HG03103 (cell line): ENCODE measurements at regions not wholly inside any gene's neighbourhood (a gene's known extent, or its start where the extent isn't known, plus 50 kb on each side); places are given as distances from the start of the nearest gene placed in this dataset.
"Not testable (repeated sequence)": the region's sequence is repeated elsewhere in the genome, so short reads cannot be mapped to it uniquely, and the experiment has no call there.

Experiments
- ATAC-seq: cut with Tn5 transposase; IDR thresholded peaks from one replicate; pipeline ENCODE4 v1.9.1; 2021; ENCODE audit warnings: low read depth; ENCODE audit not compliant: unreplicated experiment

DNA sequence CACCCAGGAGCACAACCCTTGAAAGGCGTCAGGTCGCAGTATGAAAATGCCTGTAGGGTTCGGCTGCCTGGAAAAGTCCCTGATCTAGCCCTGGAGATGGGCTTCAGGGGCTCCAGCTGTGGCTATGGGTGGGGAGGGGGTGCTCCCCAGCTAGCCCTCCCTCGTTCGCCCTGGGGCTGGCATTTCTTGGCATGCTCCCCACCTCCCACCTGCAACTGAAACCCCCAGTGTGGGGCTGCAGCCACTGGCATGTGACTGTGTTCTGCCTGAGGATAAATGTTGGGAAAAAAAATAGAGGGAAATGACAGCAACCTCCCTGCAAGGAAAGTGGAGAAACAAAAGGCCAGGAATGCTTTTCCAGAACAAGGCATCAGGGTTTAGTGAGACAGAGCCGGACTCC, 109.2 kb downstream of the COPS8 start:
- no peak for ATAC-seq

DNA sequence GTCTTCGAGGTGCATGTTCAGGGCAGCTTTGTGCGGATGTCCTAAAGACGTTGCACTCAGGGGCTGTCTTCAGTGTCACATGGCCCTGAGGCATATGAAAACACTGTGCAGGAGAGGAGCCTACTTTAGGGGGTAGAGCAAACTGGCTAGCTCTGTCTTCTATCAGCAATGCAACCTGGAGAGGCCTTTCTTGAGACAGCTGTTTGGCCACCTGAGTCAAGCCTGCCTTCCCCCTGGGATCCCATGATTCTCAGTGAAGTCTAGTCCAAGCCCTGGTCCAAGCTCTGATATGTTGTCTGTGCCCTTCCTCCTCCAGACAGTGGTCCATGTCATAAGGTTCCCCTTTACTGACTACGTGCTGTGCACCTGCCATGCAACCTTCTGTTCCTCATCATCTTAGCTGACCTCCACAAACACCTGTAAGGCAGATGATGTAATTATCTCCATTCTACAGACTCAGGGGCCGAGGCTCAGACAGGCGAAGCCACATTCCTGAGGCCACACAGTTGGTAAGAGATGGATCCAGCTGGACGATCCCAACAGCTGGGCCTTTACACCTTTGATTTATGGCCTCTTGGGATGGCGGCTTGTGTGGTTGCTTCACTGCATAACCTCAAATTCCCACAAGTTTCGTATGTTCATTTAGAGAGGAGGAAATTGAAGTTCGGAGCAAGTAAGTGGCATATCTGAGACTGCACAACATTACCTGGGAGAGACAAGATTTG, 109.9 kb downstream of the COPS8 start:
- ATAC-seq, result no peak

DNA sequence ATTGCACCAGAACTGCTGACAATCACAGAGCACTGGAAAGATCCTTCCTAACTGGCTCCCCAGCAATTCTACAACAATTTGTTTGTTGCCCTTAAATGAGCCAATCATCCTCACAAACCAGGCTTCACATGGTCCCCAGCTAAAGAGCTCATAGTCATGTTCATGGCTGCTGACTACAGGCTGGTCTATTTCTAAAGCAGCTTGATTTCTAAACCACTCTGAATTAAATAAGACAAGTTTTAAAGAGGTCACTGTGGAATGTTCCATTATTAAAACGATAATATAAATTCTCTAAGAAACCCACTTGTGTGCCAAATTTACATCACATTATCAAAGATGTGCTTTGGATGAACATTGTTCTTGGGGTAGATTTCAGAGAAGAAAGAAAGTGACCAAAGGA, 110.7 kb downstream of the COPS8 start:
- no peak for ATAC-seq

DNA sequence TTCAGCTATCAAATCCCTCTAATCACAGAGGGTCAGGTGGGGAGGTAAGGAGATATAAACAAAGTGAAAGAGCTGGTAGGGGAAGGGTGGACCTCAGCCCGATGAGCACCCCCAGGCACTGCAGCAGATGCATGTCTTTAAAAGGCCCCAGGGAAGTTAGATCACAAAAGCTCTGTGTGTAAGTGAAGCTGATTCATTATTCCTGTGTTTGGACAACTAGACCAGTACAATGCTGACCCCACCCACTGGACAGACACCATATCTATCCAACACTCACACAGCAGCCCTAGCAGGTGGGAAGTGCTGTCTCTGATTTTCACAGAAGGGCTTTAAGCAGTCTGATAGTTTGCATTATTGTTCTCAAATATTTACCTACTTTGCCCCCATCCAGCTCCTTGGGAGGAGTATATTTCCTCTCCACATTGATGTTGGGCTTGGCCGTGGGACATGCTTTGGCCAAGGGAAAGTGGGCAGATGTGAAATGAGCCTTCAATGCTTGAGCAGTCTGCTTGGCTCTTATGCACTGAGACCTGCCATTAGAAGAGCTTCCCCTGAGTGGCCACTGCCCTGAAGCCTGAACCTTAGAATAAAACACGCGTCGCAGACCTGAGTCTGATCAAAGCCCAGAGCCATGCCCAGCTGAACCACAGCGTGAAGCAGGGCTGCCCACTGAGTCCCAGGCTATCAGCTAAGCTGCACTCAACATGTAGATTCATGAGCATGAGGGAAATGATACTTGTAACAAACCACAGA, 111.4 kb downstream of the COPS8 start:
- ATAC-seq, result no peak

DNA sequence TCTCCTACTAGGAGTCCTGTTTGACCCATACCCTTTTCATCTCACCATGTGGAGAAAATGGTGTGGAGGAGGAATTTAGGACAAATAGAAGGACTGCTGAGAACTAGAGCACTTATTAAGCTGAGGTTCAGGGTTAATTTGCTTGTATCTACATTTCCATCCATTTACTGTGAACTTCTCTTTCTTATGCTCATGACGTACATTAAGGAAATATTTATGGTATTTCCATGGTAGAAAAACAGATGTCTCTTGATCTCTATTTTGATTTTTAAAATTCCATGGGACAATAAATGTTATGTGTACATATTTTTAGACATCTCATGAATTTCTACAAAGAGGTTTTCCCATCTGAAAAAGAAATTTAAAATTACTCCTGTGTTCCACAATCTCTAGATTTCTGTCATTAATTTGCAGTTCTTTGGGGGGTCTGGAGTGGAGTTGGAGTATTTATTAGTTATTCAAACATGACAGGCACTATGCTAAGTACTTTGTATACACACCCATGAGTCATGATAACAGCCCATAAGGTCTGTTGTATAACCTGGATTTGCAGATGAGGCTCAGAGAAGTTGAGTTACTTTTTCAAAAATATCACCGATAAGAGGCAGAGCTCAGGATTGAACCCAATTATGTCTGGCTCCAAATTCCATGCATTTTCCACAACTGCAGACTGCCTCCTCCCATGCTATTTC, 112.6 kb downstream of the COPS8 start:
- ATAC-seq, result no peak

DNA sequence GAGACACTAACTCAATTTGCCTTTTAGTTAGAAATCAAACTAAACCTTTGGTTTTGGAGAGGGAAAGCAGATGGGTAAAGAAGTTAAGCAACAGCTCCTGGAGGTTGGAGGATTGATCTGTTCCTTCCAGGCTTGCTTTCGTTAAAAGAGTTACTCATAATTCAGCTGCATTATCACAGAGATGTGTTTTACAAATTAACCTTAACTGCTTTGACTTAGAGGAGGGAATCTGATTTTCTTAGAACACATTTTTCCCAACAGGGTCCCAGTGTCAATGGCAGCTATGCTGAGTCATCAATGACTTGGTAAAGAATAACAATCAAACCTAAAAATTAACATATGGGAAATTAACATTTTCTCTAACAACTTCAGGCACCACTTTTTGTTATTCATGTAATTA, 113.4 kb downstream of the COPS8 start:
- ATAC-seq, result no peak

DNA sequence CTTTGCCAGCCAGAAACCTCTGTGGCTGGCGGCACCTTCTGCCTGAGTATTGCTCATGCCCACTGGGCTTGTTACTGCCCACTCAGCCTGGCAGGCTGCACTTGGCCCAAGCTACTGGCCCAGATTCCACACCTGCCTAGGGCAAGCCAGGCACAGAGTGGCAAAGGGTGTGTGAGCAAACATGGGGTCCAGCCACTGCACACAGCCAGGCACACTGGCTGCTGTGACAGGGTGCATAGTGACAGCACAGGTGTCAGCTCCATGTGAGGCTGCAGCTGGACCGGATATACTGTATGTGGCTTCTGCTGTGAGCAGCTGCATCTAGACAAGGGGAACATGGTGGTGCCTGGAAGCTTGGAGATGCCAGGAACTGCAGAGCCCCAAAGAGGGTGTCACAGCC, 113.9 kb downstream of the COPS8 start:
- no peak for ATAC-seq

DNA sequence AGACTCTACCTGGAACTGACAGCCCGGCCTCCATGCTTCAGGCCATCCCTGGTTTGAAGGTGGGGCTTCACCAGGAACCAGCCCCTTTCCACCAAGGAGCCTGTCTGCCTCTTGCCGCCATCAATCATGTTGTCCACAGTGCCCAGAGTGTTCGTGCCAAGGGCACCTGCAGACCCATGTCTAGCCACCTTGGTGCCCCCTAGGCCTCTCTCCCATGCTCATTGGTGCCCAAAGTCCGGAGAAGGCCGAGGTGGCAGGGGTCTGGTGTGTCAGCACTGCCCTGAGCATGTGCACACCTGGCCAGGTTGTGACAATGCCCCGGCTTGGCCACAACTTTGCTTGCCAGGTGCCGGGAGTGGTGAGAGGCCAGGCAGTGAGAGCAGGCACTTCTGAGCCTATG, 114.8 kb downstream of the COPS8 start:
- no peak for ATAC-seq

DNA sequence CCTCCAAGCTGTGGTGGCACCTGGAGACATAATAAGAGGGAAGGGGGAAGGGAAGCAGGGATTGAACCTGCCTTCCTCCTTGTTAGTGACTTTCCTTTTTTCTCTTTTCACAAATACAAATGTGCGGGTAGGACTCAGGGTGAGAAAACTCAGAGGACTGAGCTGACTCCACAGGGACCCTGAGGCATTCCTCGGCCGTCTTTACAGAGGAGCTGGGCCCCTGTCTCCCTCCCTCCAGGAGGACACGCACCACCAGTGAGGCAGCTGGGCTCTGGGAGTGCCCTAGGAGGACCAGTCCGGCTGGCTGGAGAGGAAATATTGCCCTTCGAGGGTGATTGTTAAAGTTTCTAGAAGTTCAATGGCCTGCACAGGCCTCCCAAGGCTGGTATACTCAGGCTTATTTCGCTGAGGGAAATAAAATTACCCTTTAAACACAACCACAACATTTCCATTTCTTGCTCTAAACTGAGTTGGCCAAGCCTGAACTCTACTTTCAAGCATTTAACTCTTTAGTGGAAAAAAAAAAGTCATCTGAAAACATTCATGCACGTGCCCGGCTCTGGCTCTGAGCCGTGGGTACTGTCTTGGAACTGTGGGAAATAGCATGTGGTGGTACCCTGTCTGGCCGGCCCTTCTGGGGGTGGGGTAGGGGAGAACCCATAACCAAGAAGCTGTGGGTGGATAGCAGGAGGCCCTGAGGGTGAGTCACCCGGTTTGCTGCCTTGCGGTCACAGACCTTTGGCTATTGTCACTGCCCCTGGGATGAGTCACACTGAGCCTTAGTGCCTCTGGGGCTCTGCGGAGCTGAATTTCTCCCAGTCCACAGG, 116.0 kb downstream of the COPS8 start:
- ATAC-seq, result peak; percentile 65

DNA sequence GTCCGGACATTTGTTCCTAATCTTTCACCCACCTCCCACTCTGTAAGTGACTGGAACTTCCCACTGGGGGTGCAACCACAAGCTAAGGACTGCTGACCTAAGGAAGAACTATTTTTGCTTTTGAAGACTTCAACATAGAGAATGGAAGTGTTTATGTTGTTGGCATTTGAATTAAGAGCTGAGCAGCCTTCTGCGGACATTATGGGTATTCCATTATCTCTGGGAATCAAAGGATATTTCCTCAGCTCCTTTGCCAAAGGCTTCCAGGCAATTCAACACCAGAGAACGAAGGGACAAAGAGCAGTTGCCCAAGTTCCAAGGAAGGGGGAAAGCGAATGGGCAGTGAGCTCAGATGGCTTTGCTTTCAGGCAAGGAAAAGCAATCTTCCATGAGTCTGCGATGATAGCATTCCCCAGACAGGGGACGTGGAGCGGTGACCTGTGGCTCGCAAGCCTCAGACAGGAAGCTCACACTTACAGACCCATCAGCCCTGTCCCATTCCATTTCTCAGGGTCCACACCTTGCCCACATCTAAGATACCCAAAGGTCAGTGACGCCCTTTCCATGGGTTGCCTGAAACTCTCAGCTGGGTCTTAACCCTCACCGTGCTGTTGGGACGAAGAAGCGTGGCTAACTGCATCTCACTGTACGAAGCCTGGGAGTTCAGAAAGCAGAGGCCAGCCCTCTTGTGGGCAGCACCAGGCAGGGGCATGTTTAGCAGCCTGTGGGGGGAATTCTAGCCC, 116.8 kb downstream of the COPS8 start:
- no peak for ATAC-seq

DNA sequence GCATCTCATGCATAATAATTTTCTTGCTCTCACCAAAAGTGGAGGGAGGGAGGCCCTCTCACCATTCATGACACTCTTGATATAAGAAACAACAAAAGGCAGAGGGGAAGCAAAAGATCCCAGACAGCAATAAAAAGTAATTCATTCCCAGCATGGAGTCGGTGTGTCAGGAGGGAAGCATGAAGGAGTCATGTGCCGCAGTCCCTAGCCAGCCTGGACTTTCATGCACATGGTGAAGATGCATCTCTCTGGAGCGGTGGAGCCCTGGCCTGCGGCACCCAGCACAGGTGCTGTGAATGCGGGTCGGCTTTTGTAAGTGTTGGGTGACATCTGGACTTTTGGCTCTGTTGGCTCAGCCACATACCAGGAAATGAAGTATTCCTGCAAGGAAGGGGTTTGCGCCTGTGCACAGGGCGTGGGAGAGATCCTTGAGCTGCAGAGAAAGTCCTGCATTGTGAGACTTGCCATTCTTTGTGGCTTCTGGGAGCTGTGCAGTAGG, 119.4 kb downstream of the COPS8 start:
- ATAC-seq, result no peak

DNA sequence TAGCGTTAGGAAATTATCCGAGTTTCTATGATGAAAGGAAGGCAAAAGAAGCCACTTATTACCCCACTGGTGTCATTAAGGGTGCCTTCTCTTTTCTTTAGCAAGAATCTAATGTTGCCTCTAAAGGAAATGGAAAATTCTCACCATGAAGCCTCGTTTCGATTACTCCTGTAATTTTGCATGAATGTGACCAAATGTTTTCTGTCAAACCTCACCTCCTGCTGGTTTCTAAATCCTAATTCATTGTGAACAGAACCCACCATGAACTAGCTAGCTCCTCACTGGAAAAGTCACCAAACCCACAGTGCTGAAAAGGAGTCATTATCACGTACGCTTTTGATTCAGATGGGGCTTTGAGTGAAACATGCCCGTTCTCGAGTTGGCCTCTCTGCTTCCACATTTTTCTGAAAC, 119.9 kb downstream of the COPS8 start:
- ATAC-seq, result no peak

DNA sequence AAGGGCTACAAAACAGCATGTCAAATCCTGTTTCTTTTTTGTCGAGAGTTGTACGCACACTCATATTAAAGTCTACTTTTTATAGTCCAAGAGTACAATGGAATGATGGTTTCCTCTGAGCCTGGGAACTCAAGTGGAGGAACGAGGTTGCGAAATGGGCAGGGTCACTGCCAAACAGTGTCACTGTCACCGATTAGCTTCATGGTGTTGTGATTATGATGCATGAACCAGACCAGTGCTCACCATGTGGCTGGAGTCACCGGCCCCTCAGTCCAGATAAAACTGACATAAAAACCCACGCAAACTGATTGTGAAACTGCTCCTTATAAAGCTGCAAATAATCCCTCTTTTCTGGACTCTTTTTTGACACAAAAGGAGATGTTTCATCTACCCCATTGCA, 122.0 kb downstream of the COPS8 start:
- no peak for ATAC-seq

DNA sequence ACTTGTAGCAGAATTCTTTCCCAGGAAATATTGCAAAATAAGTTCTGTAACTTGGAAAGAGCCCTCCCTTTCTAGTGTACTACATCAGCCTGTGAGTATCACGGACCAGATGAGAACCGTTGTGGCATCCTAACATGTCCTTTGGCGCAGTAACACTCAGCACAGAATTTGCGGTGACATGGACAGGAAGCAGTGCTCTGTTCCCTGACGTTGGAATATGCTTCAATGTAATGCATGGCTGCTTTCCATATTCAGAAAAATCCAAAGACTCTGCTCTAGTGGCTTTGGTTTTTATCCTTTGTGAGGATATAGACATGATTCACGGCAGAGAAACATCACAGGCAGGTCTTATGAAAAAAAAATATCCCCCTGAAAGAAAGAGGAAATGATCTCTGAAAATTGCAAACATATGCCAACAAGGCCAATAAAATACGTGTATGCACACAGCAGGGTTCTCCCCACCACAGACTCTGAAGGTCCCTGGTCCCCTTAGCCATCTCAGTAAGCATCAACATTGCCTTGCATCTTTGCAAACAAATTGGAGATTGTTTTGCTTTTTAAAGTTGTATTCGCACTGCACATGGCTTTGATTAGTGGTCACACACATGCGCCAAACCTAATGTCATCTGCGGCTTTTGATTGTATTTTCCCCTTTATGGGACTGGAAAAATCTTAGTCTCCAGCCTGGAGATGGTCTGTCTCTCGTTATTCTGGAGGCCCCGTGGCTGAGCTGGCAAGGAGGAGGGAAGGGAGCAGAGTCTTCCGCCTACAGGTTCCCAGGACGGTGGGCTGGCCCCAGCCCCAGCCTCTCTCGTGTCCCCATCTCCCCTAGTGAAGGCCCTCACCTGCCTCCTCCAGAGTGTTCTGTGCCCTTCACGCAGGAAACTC, 122.9 kb downstream of the COPS8 start:
- ATAC-seq, result no peak

DNA sequence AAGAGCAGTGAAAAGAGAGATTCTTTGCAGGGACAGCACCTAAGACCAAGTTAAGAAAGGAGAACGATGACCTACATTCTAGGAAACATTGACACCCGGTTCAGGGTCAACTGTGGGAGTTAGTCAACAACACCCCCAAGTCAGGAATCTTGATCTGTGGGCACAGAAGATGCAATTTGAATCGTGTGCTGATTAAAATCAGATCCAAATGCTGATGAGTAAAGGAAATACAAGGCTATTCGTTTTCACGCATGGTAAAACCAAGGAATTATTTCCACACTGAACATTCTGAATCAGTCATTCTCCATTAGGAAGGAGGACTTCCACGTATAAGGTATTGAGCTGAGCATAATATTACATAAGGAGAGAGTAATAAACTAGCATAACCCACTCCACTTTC, 124.2 kb downstream of the COPS8 start:
- no peak for ATAC-seq

DNA sequence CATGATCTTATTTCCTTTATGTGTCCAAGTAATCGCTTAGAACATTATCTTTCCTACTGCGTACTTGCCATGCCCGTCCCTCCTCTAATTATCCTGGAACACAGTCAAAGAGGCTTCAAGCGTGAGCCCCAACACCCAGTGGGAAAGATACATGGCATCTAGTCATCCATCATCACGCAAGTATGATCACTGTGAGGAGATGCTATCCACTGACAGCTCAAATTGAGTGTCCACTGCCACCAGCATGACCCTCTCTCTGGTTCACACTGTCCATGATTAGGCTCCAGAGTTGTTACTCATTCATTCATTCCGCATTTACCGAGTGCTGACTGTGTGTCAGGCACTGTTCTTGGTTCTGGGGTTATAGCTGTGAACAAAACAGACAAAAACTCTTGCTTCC, 124.6 kb downstream of the COPS8 start:
- no peak for ATAC-seq

DNA sequence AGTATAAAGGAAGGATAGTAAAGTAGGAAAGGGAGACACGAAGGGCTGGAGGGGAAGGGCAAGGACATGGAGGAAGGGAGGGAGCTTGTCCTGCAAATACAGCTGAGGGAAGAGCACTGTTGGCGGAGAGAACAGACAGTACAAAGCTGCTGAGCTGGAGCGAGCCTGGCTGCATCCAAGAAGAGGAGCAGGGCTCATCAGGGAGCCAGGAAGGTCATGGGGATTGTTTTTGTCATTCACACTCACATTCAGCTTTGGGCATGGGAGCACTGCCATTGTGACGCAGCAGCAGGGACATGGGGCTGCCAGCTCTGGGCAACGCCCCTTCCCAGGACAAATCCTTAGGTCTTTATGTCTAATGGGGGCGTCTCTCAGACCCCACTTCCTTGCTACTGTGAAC, 125.1 kb downstream of the COPS8 start:
- ATAC-seq, result no peak

DNA sequence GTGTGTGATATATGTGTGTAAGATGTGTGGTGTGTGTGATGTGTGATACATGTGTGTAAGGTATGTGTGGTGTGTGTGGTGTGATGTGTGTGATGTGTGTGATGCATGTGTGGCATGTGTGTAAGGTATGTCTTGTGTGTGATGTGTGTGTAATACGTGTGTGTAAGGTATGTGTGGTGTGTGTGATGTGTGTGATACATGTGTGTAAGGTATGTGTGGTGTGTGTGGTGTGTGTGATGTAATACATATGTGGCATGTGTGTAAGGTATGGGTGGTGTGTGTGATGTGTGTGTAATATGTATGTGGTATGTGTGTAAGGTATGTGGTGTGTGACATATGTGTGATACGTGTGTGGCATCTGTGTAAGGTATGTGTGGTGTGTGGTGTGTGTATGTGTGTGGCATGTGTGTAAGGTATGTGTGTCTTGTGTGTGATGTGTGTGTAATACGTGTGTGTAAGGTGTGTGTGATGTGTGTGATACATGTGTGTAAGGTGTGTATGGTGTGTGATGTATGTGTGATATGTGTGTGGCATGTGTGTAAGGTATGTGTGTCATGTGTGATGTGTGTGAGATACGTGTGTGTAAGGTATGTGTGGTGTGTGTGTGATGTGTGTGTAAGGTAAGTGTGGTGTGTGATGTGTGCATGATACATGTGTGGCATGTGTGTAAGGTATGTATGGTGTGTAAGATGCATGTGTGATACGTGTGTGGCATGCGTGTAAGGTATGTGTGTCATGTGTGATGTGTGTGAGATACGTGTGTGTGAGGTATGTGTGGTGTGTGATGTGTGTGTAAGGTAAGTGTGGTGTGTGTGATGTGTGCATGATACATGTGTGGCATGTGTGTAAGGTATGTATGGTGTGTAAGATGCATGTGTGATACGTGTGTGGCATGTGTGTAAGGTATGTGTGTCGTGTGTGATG, 126.9 kb downstream of the COPS8 start:
- not testable (repeated sequence) for ATAC-seq
